ENCODE measurements at regions not wholly inside any gene's neighbourhood (a gene's known extent, or its start where the extent isn't known, plus 50 kb on each side); places are given as distances from the start of the nearest gene placed in this dataset.

DNA sequence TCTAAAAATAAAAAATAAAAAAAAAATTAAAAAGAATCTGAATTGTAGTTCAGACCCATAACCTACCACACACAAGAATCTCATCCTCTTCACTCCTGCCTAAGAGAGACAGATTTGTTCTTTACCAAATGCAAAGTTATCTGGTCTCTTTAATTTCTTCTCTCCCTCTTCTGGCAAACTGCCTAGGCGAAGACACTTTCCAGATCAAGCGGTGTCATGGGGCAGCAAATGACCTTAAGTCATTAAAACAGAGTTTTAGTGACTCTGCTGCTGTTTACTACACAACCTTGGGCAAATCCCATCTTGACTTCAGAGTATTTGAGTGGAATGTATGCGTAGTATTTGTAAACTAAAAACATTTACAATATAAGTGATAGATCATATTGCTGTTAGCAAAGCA lies 60.9 kb upstream of the NID2 start:
- TF ChIP-seq, protein P1, sequence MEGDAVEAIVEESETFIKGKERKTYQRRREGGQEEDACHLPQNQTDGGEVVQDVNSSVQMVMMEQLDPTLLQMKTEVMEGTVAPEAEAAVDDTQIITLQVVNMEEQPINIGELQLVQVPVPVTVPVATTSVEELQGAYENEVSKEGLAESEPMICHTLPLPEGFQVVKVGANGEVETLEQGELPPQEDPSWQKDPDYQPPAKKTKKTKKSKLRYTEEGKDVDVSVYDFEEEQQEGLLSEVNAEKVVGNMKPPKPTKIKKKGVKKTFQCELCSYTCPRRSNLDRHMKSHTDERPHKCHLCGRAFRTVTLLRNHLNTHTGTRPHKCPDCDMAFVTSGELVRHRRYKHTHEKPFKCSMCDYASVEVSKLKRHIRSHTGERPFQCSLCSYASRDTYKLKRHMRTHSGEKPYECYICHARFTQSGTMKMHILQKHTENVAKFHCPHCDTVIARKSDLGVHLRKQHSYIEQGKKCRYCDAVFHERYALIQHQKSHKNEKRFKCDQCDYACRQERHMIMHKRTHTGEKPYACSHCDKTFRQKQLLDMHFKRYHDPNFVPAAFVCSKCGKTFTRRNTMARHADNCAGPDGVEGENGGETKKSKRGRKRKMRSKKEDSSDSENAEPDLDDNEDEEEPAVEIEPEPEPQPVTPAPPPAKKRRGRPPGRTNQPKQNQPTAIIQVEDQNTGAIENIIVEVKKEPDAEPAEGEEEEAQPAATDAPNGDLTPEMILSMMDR (IDR thresholded peaks at IDR 0.05) = no peak
- TF ChIP-seq POLR2A (IDR thresholded peaks at IDR 0.05) = no peak

All from thyroid gland (tissue), 4 donors.